T47D (cell line): ENCODE measurements at regions not wholly inside any gene's neighbourhood (a gene's known extent, or its start where the extent isn't known, plus 50 kb on each side); places are given as distances from the start of the nearest gene placed in this dataset.
A peak's percentile ranks its signal among the peaks of the same experiment; 100 is the strongest.

Experiments
- DNase-seq, 2 experiments: peaks; one replicate each; pipeline versions ENCODE4 v3.0.0 to v3.0.0-alpha.2; 2011 to 2012; ENCODE audit warnings: low read depth in 1 of 2, low spot score in 1 of 2
- JUND ChIP-seq: IDR thresholded peaks from 2 replicates; pipeline ENCODE4 v1.6.1; 2012; ENCODE audit warnings: low read depth
- in situ Hi-C: cut with HindIII; loops from 2 replicates; pipeline ENCODE4 v1.10.0; 2016; ENCODE audit warnings: low sequenced_read_pairs, low pct_unique_long_range_greater_than_20kb

GRCh38 chr7:3094701-3095445 lies 51.2 kb upstream of the CARD11 start:
- no peak for DNase-seq
- no peak for TF ChIP-seq JUND
- in situ Hi-C loops: no loop called here

- TF ChIP-seq JUND: no peak
- DNase-seq: no peak
- in situ Hi-C loops: no loop called here
Measured at GRCh38 chr7:3097734-3098133, 54.1 kb upstream of the CARD11 start.

GRCh38 chr7:3102159-3102558 lies 58.5 kb upstream of the CARD11 start:
- in situ Hi-C loops: no loop called here
- no peak for TF ChIP-seq JUND

GRCh38 chr7:3103614-3104398 lies 60.1 kb upstream of the CARD11 start:
- DNase-seq: no peak
- no peak for TF ChIP-seq JUND
- in situ Hi-C loops: no loop called here

More at GRCh38 chr7:3102159-3102558, 58.5 kb upstream of the CARD11 start:
- no peak for DNase-seq

- in situ Hi-C loops: no loop called here
- DNase-seq: no peak
- TF ChIP-seq JUND: no peak
Measured at GRCh38 chr7:3105856-3106255, 62.2 kb upstream of the CARD11 start.

- in situ Hi-C loops: no loop called here
- no peak for TF ChIP-seq JUND
- peak; percentile 60 to 93 for DNase-seq
Measured at GRCh38 chr7:3106361-3106826, 62.7 kb upstream of the CARD11 start.

- in situ Hi-C loops: no loop called here
- no peak for DNase-seq
Measured at GRCh38 chr7:3107228-3107763, 63.6 kb upstream of the CARD11 start.

GRCh38 chr7:3107889-3108570 lies 64.4 kb upstream of the CARD11 start:
- DNase-seq: peak in 1 of 2 experiments; percentile 51
- in situ Hi-C loops: no loop called here
- no peak for TF ChIP-seq JUND

More at GRCh38 chr7:3107228-3107763, 63.6 kb upstream of the CARD11 start:
- TF ChIP-seq JUND: no peak

GRCh38 chr7:3109311-3109915 lies 65.7 kb upstream of the CARD11 start:
- in situ Hi-C loops: no loop called here
- TF ChIP-seq JUND: no peak
- DNase-seq: peak; percentile 28 to 85

- DNase-seq: peak in 1 of 2 experiments; percentile 33
- TF ChIP-seq JUND: no peak
- in situ Hi-C loops: no loop called here
Measured at GRCh38 chr7:3112479-3113134, 68.9 kb upstream of the CARD11 start.

- TF ChIP-seq JUND: no peak
- no peak for DNase-seq
- in situ Hi-C loops: no loop called here
Measured at GRCh38 chr7:3114917-3115316, 71.2 kb upstream of the CARD11 start.

- in situ Hi-C loops: no loop called here
- DNase-seq: no peak
- no peak for TF ChIP-seq JUND
Measured at GRCh38 chr7:3117081-3117480, 73.4 kb upstream of the CARD11 start.
